D721Med (cell line): ENCODE measurements at regions not wholly inside any gene's neighbourhood (a gene's known extent, or its start where the extent isn't known, plus 50 kb on each side); places are given as distances from the start of the nearest gene placed in this dataset.
"Not testable (repeated sequence)": the region's sequence is repeated elsewhere in the genome, so short reads cannot be mapped to it uniquely, and the experiment has no call there.

ENCODE experiments used
- DNase-seq: peaks from one replicate; pipeline ENCODE4 v3.0.0; 2011; ENCODE audit warnings: low spot score; ENCODE audit not compliant: insufficient read length
- FAIRE-seq: peaks from 2 replicates; lab custom pipeline; 2011; peaks lifted over from hg19 to GRCh38; lab: Jason Lieb, UNC
- CTCF ChIP-seq: IDR thresholded peaks from 2 replicates; pipeline ENCODE4 v1.5.1; 2012; ENCODE audit warnings: mild to moderate bottlenecking, control low read depth; ENCODE audit not compliant: insufficient read depth; ENCODE audit errors: missing control alignments

- no peak for FAIRE-seq
- TF ChIP-seq CTCF = no peak
These were observed 111.4 kb upstream of the RBMS3 start for GRCh38 chr3:29169451-29169850.

DNA sequence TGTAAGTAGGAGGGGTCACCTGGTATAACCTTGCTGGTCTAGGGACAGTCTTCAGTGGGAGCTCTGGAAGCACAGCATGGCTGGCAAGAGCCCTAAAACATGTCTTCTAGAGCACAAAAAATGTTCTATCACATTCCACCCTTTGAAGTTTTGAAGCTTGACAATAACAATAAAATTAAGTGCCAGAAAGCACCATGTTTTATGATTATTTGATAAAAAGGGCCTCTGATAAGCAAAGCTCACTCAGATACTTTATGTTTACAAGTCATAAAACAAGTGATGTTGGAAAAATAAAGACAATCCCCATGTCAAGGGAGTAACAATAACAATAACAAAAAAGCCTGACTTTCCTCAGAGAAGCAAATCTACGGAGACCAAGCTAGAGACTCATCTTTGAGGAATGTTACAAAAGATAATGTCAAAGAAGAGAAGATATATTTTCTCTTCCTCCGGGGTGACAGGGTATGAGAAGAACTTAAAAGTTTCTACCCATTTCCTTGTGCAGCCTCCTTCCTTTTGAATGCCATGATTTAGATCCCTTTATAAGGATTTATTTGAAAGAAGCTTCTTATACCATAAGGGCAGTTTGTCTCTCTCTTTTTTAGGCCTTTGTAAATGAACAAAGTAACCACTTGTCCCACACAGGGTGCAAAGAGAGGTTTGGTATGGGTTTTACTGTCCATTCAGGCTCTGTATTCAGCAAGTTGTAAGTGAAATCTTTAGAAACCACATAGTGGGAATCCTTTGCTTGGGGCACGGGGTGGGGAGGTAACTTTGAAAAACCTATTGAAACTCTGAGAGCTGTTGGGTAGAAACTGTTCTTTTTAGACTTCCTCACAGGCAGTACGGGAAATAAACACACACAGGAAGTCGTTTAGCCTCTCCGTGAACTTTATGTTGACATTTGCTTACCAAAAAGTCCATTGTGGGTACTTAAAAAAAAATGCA, 109.6 kb upstream of the RBMS3 start:
- TF ChIP-seq CTCF = no peak
- no peak for DNase-seq
- no peak for FAIRE-seq

More at GRCh38 chr3:29169451-29169850, 111.4 kb upstream of the RBMS3 start:
- no peak for DNase-seq

DNA sequence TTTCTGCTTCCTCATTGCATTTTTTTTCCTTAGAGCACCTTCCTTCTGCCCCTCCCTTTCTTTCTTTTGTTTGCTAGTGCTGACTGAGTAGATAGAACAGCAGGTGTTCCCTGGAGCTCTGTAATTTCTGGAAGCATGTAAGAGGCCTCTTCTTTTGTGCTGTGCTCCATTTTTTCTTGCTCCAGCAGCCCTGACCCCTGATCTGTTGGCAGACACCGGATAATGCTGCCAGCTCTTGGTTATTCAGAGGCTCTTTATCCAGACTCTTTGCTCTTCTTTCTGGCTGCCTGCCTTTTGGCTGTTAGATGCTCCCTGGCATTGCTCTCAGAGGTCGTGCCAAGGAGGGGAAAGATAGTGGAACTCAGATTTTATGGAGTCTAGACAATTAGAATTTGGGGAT, 104.4 kb upstream of the RBMS3 start:
- DNase-seq = no peak
- TF ChIP-seq CTCF = no peak
- FAIRE-seq = no peak

DNA sequence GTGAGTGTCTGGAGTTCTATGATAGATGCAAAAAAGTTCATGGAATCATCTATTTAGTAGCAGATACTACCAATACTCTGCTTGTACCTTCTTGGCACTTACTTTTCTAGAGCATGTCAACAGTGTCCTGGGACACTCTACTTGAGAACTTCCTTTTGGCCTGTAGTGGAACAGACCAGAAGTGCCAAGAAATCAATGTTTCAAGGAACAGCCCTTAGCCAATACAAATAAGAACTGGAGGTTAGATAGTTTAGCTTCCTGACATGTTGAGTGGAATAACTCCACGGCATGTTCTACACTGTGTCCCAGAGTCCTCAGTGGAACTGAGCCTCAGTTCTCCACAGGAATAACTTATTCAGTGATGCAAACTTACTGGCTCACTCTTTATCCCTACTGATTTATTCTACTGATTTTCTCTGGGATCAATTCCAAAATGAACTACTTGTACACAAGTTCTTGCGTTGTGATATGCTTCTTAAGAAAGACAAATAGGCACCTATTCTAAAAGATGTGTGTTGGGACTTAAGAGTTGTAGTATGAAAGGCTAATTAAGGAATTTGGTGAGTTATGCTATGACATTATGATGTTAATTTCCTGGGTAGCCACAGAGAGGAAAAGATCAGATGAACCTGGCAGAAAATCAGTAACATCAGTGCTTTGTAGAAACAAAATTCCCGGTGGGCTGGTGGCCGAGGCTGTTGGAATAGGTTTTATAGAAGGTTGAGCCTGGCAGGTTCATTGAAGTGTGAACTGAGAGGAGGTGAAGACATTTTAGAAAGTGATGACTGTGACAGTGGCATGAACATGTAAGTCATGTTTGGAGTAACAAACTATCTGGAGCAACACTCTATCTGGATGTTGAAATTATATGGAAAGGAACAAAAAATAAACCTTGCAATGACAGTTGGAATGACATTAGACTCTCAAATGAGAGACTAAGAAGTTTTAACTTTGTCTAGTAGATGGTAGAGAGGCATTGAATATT, 101.8 kb upstream of the RBMS3 start:
- FAIRE-seq (no peak), DNase-seq (no peak)
- no peak for TF ChIP-seq CTCF

DNA sequence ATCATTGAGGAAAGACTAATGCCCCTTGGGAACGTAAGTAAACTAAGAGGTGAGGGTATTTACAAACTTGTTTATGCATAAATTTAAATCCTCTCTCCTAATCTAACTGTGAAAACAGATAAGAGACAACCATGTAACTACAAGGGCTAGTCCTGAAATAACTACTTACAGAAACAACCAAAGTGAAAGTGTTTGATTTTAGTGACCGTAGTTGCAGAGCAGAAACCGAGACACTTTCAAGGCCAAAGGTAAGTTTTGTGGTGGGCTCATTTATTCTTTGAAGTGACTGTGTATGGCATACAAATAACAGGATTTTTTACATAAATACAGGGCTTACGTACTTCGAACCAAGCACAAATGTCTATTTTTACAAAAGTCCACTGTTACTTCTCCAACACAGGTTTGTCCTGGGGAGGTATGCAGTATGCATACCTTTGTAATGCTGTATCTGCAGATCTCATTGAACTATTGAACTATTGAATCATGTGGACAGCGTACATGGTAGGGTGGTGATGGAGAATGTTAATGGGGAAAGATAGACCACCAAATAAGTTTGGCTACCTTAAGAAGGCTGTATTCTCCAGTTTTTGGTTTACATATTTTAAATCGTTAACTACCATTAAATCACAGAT, 99.6 kb upstream of the RBMS3 start:
- no peak for DNase-seq
- FAIRE-seq = no peak
- no peak for TF ChIP-seq CTCF

- FAIRE-seq = no peak
- TF ChIP-seq CTCF = no peak
These were observed 99.0 kb upstream of the RBMS3 start for GRCh38 chr3:29181872-29182271.

DNA sequence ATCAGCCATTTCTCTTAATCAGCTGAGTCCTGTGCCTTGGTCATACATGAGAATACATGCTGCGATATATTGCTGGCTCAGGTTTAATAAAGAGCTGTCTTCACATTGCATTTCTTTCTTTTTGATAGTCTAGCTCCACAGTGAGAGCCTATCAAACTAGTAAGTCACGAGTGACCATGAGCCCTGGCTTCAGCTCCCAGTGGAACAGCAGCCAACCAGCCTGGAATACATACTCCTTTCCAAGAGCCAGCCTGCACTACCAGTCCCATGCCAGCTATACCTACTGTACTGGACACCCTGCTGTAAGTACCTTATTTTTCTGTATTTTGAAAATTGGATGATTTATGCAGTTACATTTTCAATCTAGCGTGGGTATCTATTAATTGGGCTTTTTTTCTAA, 98.0 kb upstream of the RBMS3 start:
- not testable (repeated sequence) for FAIRE-seq, DNase-seq

More at GRCh38 chr3:29181872-29182271, 99.0 kb upstream of the RBMS3 start:
- DNase-seq = no peak
